HG03135 (cell line): ENCODE measurements at regions not wholly inside any gene's neighbourhood (a gene's known extent, or its start where the extent isn't known, plus 50 kb on each side); places are given as distances from the start of the nearest gene placed in this dataset.
"Not testable (repeated sequence)": the region's sequence is repeated elsewhere in the genome, so short reads cannot be mapped to it uniquely, and the experiment has no call there.

Source experiments
- ATAC-seq: cut with Tn5 transposase; IDR thresholded peaks from one replicate; pipeline ENCODE4 v1.9.1; 2021; ENCODE audit warnings: mild to moderate bottlenecking, moderate library complexity; ENCODE audit not compliant: unreplicated experiment

- ATAC-seq: no peak
Measured at GRCh38 chr4:38328989-38329729, 334.8 kb upstream of the KLF3 start.

- no peak for ATAC-seq
Measured at GRCh38 chr4:38330321-38330720, 333.7 kb upstream of the KLF3 start.

GRCh38 chr4:38330936-38331335, 333.1 kb upstream of the KLF3 start:
- ATAC-seq: no peak

- no peak for ATAC-seq
Measured at GRCh38 chr4:38332699-38333098, 331.3 kb upstream of the KLF3 start.

GRCh38 chr4:38333219-38333618, 330.8 kb upstream of the KLF3 start:
- no peak for ATAC-seq

- ATAC-seq: no peak
Measured at GRCh38 chr4:38334791-38335190, 329.2 kb upstream of the KLF3 start.

GRCh38 chr4:38338939-38339338, 325.1 kb upstream of the KLF3 start:
- ATAC-seq: not testable (repeated sequence)

- ATAC-seq: no peak
Measured at GRCh38 chr4:38343608-38344007, 320.4 kb upstream of the KLF3 start.

GRCh38 chr4:38344929-38345328, 319.1 kb upstream of the KLF3 start:
- ATAC-seq: no peak

- ATAC-seq: no peak
Measured at GRCh38 chr4:38347251-38347650, 316.7 kb upstream of the KLF3 start.

- ATAC-seq: no peak
Measured at GRCh38 chr4:38354421-38354820, 309.6 kb upstream of the KLF3 start.

- ATAC-seq: no peak
Measured at GRCh38 chr4:38354872-38355271, 309.1 kb upstream of the KLF3 start.

- no peak for ATAC-seq
Measured at GRCh38 chr4:38356686-38357085, 307.3 kb upstream of the KLF3 start.

- ATAC-seq: no peak
Measured at GRCh38 chr4:38357546-38357945, 306.5 kb upstream of the KLF3 start.

GRCh38 chr4:38359113-38359512, 304.9 kb upstream of the KLF3 start:
- no peak for ATAC-seq

GRCh38 chr4:38360201-38360600, 303.8 kb upstream of the KLF3 start:
- ATAC-seq: no peak

- no peak for ATAC-seq
Measured at GRCh38 chr4:38364383-38364963, 299.5 kb upstream of the KLF3 start.

GRCh38 chr4:38365261-38365660, 298.7 kb upstream of the KLF3 start:
- ATAC-seq: no peak

- ATAC-seq: no peak
Measured at GRCh38 chr4:38365748-38366310, 298.2 kb upstream of the KLF3 start.

- no peak for ATAC-seq
Measured at GRCh38 chr4:38366456-38366855, 297.5 kb upstream of the KLF3 start.

- no peak for ATAC-seq
Measured at GRCh38 chr4:38366997-38367396, 297.0 kb upstream of the KLF3 start.

GRCh38 chr4:38367642-38368174, 296.3 kb upstream of the KLF3 start:
- ATAC-seq: no peak
